GM10266 (cell line): ENCODE measurements at regions not wholly inside any gene's neighbourhood (a gene's known extent, or its start where the extent isn't known, plus 50 kb on each side); places are given as distances from the start of the nearest gene placed in this dataset.

ENCODE experiments used
- DNase-seq: peaks from one replicate; pipeline ENCODE4 v3.0.0; 2012; ENCODE audit errors: extremely low spot score
- CTCF ChIP-seq: IDR thresholded peaks from 2 replicates; pipeline ENCODE4 v1.5.1; 2012; ENCODE audit warnings: mild to moderate bottlenecking, low read depth; ENCODE audit not compliant: control insufficient read depth, insufficient read depth; ENCODE audit errors: missing control alignments

GRCh38 chr15:62797171-62797570, 245.4 kb upstream of the TPM1 start:
- DNase-seq, result no peak
- TF ChIP-seq CTCF, result no peak

DNA sequence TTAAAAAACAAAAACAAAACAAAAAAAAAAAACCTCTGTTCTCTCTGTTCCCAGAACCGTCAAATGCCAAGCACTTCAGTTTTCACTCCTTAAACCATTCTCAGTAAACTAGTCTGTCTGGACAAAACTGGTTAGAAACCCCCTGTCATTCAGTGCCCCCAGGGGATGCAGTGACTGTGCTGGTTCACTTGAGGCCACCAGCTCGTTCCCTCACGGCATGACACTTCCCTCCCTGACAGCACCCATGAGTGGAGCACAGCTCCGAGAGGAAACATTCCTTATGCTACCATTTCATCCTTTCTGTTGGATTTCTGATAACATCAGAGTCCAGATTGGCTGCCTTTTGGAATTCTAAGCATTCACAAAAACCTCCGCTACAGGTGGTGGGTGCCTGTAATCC, 244.0 kb upstream of the TPM1 start:
- no peak for DNase-seq
- TF ChIP-seq CTCF, result no peak

GRCh38 chr15:62799037-62799436, 243.5 kb upstream of the TPM1 start:
- TF ChIP-seq CTCF, result no peak
- DNase-seq, result no peak

- DNase-seq, result no peak
- TF ChIP-seq CTCF, result no peak
Observed at GRCh38 chr15:62799919-62800318, 242.6 kb upstream of the TPM1 start.

- DNase-seq, result no peak
- no peak for TF ChIP-seq CTCF
Observed at GRCh38 chr15:62802612-62803011, 239.9 kb upstream of the TPM1 start.

- no peak for DNase-seq
- no peak for TF ChIP-seq CTCF
Observed at GRCh38 chr15:62803856-62804400, 238.6 kb upstream of the TPM1 start.

GRCh38 chr15:62805502-62805901, 237.0 kb upstream of the TPM1 start:
- DNase-seq, result no peak
- no peak for TF ChIP-seq CTCF
